HT-29 (cell line): ENCODE measurements at regions not wholly inside any gene's neighbourhood (a gene's known extent, or its start where the extent isn't known, plus 50 kb on each side); places are given as distances from the start of the nearest gene placed in this dataset.

Experiments
- DNase-seq: peaks from one replicate; pipeline ENCODE4 v3.0.0-alpha.2; 2015; ENCODE audit warnings: low spot score

GRCh38 chr1:81407000-81407821 is 393.5 kb upstream of the ADGRL2 start:
- DNase-seq, result no peak

GRCh38 chr1:81406292-81406999 is 394.3 kb upstream of the ADGRL2 start:
- DNase-seq, result no peak

- no peak for DNase-seq
Measured at GRCh38 chr1:81398041-81398440, 402.7 kb upstream of the ADGRL2 start.

- DNase-seq, result no peak
Measured at GRCh38 chr1:81392526-81393226, 408.1 kb upstream of the ADGRL2 start.

- no peak for DNase-seq
Measured at GRCh38 chr1:81391125-81391828, 409.5 kb upstream of the ADGRL2 start.

- DNase-seq, result no peak
Measured at GRCh38 chr1:81388435-81388834, 412.3 kb upstream of the ADGRL2 start.

GRCh38 chr1:81387446-81387845 is 413.3 kb upstream of the ADGRL2 start:
- no peak for DNase-seq

- DNase-seq, result no peak
Measured at GRCh38 chr1:81382561-81382960, 418.2 kb upstream of the ADGRL2 start.

- DNase-seq, result no peak
Measured at GRCh38 chr1:81381881-81382280, 418.9 kb upstream of the ADGRL2 start.

- DNase-seq, result no peak
Measured at GRCh38 chr1:81380436-81380835, 420.3 kb upstream of the ADGRL2 start.

GRCh38 chr1:81379430-81379829 is 421.3 kb upstream of the ADGRL2 start:
- DNase-seq, result no peak

GRCh38 chr1:81377406-81377805 is 423.3 kb upstream of the ADGRL2 start:
- DNase-seq, result peak; percentile 26

GRCh38 chr1:81375884-81376548 is 424.7 kb upstream of the ADGRL2 start:
- DNase-seq, result no peak

- no peak for DNase-seq
Measured at GRCh38 chr1:81374481-81374880, 426.3 kb upstream of the ADGRL2 start.

- no peak for DNase-seq
Measured at GRCh38 chr1:81371864-81372263, 428.9 kb upstream of the ADGRL2 start.

GRCh38 chr1:81369833-81370232 is 430.9 kb upstream of the ADGRL2 start:
- no peak for DNase-seq

GRCh38 chr1:81366173-81366572 is 434.6 kb upstream of the ADGRL2 start:
- no peak for DNase-seq

GRCh38 chr1:81364088-81364487 is 436.6 kb upstream of the ADGRL2 start:
- no peak for DNase-seq

- DNase-seq, result no peak
Measured at GRCh38 chr1:81358151-81358550, 442.6 kb upstream of the ADGRL2 start.

- DNase-seq, result no peak
Measured at GRCh38 chr1:81351864-81352263, 448.9 kb upstream of the ADGRL2 start.
